ENCODE measurements at regions not wholly inside any gene's neighbourhood (a gene's known extent, or its start where the extent isn't known, plus 50 kb on each side); places are given as distances from the start of the nearest gene placed in this dataset.
A peak's percentile ranks its signal among the peaks of the same experiment; 100 is the strongest.

GRCh38 chr5:104998169-104998568 lies 1435.6 kb upstream of the NUDT12 start:
- Histone ChIP-seq H3K4me1 (no peaks in the 10 kb centered on the region), H3K27ac (no peak overlapping the region), H3K36me3 (no peaks in the 10 kb centered on the region), H3K4me3 (no peak overlapping the region), H3K27me3 (no peaks in the 10 kb centered on the region), H3K9me3 (peaks cover 0 to 7% (median 2%) of the 10 kb centered on the region in 4 donors)
- WGBS, 5 donors = 13 to 39% (median 16%) methylated on average over 1 of the region's 1 CpG
- no peak for DNase-seq
- intact Hi-C loops (cut with DNase I; ENCODE audit: low total_unique reads) = no loop called here
- TF ChIP-seq POLR2AphosphoS5 (IDR thresholded peaks at IDR 0.05) (no peak), CTCF (IDR thresholded peaks at IDR 0.05) (no peak), EP300 (IDR thresholded peaks at IDR 0.05) (no peak), POLR2A (IDR thresholded peaks at IDR 0.05) (no peak)

- H3K4me1 ChIP-seq = no peaks in the 10 kb centered on the region
- no peaks in the 10 kb centered on the region for H3K36me3 ChIP-seq
- DNase-seq = no peak
- H3K27ac ChIP-seq = no peak overlapping the region
- no peak for TF ChIP-seq EP300 (IDR thresholded peaks at IDR 0.05)
- TF ChIP-seq POLR2A (IDR thresholded peaks at IDR 0.05) = no peak
- TF ChIP-seq POLR2AphosphoS5 (IDR thresholded peaks at IDR 0.05) = no peak
- TF ChIP-seq CTCF (IDR thresholded peaks at IDR 0.05) = no peak
- intact Hi-C loops (cut with DNase I; ENCODE audit: low total_unique reads) = no loop called here
- no peaks in the 10 kb centered on the region for H3K27me3 ChIP-seq
- H3K4me3 ChIP-seq = no peak overlapping the region
- peaks cover 0 to 25% (median 3%) of the 10 kb centered on the region in 4 donors for H3K9me3 ChIP-seq
Observed at GRCh38 chr5:104987074-104987473, 1424.5 kb upstream of the NUDT12 start.

GRCh38 chr5:104977529-104977928 lies 1414.9 kb upstream of the NUDT12 start:
- no peak overlapping the region for H3K4me3 ChIP-seq
- no peaks in the 10 kb centered on the region for H3K27me3 ChIP-seq
- TF ChIP-seq POLR2AphosphoS5 (IDR thresholded peaks at IDR 0.05) (no peak), POLR2A (IDR thresholded peaks at IDR 0.05) (no peak), EP300 (IDR thresholded peaks at IDR 0.05) (no peak), CTCF (IDR thresholded peaks at IDR 0.05) (no peak)
- no peaks in the 10 kb centered on the region for H3K4me1 ChIP-seq
- WGBS, 5 donors = 20 to 42% (median 23%) methylated on average over 2 of the region's 2 CpGs
- peaks cover 0 to 4% (median 2%) of the 10 kb centered on the region in 4 donors for H3K9me3 ChIP-seq
- H3K27ac ChIP-seq = no peak overlapping the region
- H3K36me3 ChIP-seq = no peaks in the 10 kb centered on the region
- intact Hi-C loops (cut with DNase I; ENCODE audit: low total_unique reads) = no loop called here
- DNase-seq = peak in 1 of 2 donors; percentile 10

GRCh38 chr5:104967806-104968410 lies 1405.3 kb upstream of the NUDT12 start:
- no peaks in the 10 kb centered on the region for H3K4me1 ChIP-seq
- H3K27me3 ChIP-seq = no peaks in the 10 kb centered on the region
- intact Hi-C loops (cut with DNase I; ENCODE audit: low total_unique reads) = no loop called here
- H3K27ac ChIP-seq = no peak overlapping the region
- no peaks in the 10 kb centered on the region for H3K9me3 ChIP-seq
- no peak overlapping the region for H3K4me3 ChIP-seq
- H3K36me3 ChIP-seq = no peaks in the 10 kb centered on the region
- TF ChIP-seq CTCF (IDR thresholded peaks at IDR 0.05) (no peak), EP300 (IDR thresholded peaks at IDR 0.05) (no peak), POLR2AphosphoS5 (IDR thresholded peaks at IDR 0.05) (no peak), POLR2A (IDR thresholded peaks at IDR 0.05) (no peak)
- no peak for DNase-seq
- 82 to 87% (median 84%) methylated on average over 4 of the region's 4 CpGs for WGBS, 5 donors

Data from stomach (tissue), 8 donors.